GM23338 (cell line): ENCODE measurements at regions not wholly inside any gene's neighbourhood (a gene's known extent, or its start where the extent isn't known, plus 50 kb on each side); places are given as distances from the start of the nearest gene placed in this dataset.

Experiments
- CREB1 ChIP-seq: fragments of 250-450 bp; sonication (Bioruptor Pico); IDR thresholded peaks from 2 replicates; pipeline ENCODE4 v1.5.0; 2020; ENCODE audit warnings: low read depth, mild to moderate bottlenecking, moderate library complexity
- EZH2 ChIP-seq: fragments of 200-600 bp; sonication (generic); IDR thresholded peaks from one replicate; pipeline ENCODE4 v1.8.0; 2017; ENCODE audit warnings: antibody characterized with exemption, mild to moderate bottlenecking, low read depth; ENCODE audit not compliant: unreplicated experiment
- EZH2phosphoT487 ChIP-seq: fragments of 200-600 bp; sonication (generic); IDR thresholded peaks from one replicate; pipeline ENCODE4 v1.8.1; 2018; ENCODE audit warnings: antibody characterized with exemption; ENCODE audit not compliant: unreplicated experiment
- NANOG ChIP-seq: IDR thresholded peaks from 2 replicates; pipeline ENCODE4 v1.6.1; 2016; ENCODE audit warnings: antibody characterized with exemption, borderline replicate concordance
- POLR2AphosphoS5 ChIP-seq: IDR thresholded peaks from 2 replicates; pipeline ENCODE4 v1.6.1; 2016; ENCODE audit warnings: antibody characterized with exemption, low read depth
- TF ChIP-seq, protein P1 (sequence below), 2 experiments: fragments of 200-600 bp in 1 of 2; sonication (generic) in 1 of 2; conservative IDR thresholded peaks; 2 replicates each; pipeline versions ENCODE4 v1.5.1 to v1.6.1; 2016 to 2017; ENCODE audit warnings: antibody characterized with exemption in 2 of 2, low read depth in 2 of 2, mild to moderate bottlenecking in 2 of 2, moderate library complexity in 1 of 2
- TF ChIP-seq, protein P2 (sequence below): IDR thresholded peaks from one replicate; pipeline ENCODE4 v1.6.1; 2018; ENCODE audit warnings: antibody characterized with exemption; ENCODE audit not compliant: unreplicated experiment

DNA sequence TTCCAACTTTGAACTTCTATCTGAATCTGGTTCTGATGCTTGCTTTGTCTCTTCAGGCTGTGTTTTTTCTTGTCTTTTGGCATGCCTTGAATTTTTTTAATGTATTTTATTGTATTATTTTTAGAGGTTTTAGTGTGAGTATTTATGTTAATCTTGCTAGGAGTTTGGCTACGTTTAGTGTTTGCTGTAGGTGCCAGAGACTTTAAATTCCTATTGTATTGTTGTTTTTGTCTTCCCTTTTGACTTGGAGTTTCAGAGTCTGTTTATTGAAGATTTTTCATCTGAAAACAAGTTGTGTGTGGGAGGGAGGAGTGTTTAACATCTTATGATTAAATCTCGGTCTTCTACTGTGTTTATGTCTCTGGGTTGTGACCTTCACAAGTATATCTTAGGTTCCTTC, 956.8 kb downstream of the TLE1 start:
- TF ChIP-seq NANOG (no peak), EZH2phosphoT487 (no peak), POLR2AphosphoS5 (no peak), CREB1 (CRISPR knock-in tag) (no peak), EZH2 (no peak)
- TF ChIP-seq, protein P1, sequence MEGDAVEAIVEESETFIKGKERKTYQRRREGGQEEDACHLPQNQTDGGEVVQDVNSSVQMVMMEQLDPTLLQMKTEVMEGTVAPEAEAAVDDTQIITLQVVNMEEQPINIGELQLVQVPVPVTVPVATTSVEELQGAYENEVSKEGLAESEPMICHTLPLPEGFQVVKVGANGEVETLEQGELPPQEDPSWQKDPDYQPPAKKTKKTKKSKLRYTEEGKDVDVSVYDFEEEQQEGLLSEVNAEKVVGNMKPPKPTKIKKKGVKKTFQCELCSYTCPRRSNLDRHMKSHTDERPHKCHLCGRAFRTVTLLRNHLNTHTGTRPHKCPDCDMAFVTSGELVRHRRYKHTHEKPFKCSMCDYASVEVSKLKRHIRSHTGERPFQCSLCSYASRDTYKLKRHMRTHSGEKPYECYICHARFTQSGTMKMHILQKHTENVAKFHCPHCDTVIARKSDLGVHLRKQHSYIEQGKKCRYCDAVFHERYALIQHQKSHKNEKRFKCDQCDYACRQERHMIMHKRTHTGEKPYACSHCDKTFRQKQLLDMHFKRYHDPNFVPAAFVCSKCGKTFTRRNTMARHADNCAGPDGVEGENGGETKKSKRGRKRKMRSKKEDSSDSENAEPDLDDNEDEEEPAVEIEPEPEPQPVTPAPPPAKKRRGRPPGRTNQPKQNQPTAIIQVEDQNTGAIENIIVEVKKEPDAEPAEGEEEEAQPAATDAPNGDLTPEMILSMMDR (conservative IDR thresholded peaks at IDR 0.05; ENCODE audit: low read depth in 2 of 2), result no peak
- TF ChIP-seq, protein P2, sequence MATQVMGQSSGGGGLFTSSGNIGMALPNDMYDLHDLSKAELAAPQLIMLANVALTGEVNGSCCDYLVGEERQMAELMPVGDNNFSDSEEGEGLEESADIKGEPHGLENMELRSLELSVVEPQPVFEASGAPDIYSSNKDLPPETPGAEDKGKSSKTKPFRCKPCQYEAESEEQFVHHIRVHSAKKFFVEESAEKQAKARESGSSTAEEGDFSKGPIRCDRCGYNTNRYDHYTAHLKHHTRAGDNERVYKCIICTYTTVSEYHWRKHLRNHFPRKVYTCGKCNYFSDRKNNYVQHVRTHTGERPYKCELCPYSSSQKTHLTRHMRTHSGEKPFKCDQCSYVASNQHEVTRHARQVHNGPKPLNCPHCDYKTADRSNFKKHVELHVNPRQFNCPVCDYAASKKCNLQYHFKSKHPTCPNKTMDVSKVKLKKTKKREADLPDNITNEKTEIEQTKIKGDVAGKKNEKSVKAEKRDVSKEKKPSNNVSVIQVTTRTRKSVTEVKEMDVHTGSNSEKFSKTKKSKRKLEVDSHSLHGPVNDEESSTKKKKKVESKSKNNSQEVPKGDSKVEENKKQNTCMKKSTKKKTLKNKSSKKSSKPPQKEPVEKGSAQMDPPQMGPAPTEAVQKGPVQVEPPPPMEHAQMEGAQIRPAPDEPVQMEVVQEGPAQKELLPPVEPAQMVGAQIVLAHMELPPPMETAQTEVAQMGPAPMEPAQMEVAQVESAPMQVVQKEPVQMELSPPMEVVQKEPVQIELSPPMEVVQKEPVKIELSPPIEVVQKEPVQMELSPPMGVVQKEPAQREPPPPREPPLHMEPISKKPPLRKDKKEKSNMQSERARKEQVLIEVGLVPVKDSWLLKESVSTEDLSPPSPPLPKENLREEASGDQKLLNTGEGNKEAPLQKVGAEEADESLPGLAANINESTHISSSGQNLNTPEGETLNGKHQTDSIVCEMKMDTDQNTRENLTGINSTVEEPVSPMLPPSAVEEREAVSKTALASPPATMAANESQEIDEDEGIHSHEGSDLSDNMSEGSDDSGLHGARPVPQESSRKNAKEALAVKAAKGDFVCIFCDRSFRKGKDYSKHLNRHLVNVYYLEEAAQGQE, result no peak
